Panc1 (cell line): ENCODE measurements at regions not wholly inside any gene's neighbourhood (a gene's known extent, or its start where the extent isn't known, plus 50 kb on each side); places are given as distances from the start of the nearest gene placed in this dataset.

ENCODE experiments used
- POLR2AphosphoS5 ChIP-seq: IDR thresholded peaks from 2 replicates; pipeline ENCODE4 v1.6.1; 2012; ENCODE audit warnings: mild to moderate bottlenecking, low read depth, low read length, moderate library complexity
- REST ChIP-seq, 2 experiments: IDR thresholded peaks; 2 replicates each; pipeline ENCODE4 v1.6.1; 2011 to 2012; ENCODE audit warnings: low read depth in 2 of 2, control low read depth in 1 of 2, low read length in 1 of 2, mild to moderate bottlenecking in 1 of 2, moderate library complexity in 1 of 2; ENCODE audit not compliant: insufficient read depth in 1 of 2
- SIN3A ChIP-seq: IDR thresholded peaks from 2 replicates; pipeline ENCODE4 v1.6.1; 2012; ENCODE audit warnings: low read depth, mild to moderate bottlenecking, low read length, moderate library complexity, borderline replicate concordance; ENCODE audit not compliant: insufficient read depth
- TCF7L2 ChIP-seq: IDR thresholded peaks from 2 replicates; pipeline ENCODE4 v1.6.1; 2011; ENCODE audit warnings: mild to moderate bottlenecking, low read depth, low read length, inconsistent platforms
- TF ChIP-seq, protein P1 (sequence below): fragments of 450-650 bp; IDR thresholded peaks from 2 replicates; pipeline ENCODE4 v1.5.1; 2017; ENCODE audit warnings: mild to moderate bottlenecking

GRCh38 chr1:78284354-78284753 lies 206.4 kb upstream of the PTGFR start:
- TF ChIP-seq, protein P1, sequence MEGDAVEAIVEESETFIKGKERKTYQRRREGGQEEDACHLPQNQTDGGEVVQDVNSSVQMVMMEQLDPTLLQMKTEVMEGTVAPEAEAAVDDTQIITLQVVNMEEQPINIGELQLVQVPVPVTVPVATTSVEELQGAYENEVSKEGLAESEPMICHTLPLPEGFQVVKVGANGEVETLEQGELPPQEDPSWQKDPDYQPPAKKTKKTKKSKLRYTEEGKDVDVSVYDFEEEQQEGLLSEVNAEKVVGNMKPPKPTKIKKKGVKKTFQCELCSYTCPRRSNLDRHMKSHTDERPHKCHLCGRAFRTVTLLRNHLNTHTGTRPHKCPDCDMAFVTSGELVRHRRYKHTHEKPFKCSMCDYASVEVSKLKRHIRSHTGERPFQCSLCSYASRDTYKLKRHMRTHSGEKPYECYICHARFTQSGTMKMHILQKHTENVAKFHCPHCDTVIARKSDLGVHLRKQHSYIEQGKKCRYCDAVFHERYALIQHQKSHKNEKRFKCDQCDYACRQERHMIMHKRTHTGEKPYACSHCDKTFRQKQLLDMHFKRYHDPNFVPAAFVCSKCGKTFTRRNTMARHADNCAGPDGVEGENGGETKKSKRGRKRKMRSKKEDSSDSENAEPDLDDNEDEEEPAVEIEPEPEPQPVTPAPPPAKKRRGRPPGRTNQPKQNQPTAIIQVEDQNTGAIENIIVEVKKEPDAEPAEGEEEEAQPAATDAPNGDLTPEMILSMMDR, result no peak
- TF ChIP-seq TCF7L2, result no peak
- TF ChIP-seq POLR2AphosphoS5, result no peak
- TF ChIP-seq SIN3A, result no peak
- TF ChIP-seq REST (IDR thresholded peaks at IDR 0.05; ENCODE audit: insufficient read depth in 1 of 2, low read depth in 2 of 2, low read length in 1 of 2), result no peak
